ENCODE measurements at regions not wholly inside any gene's neighbourhood (a gene's known extent, or its start where the extent isn't known, plus 50 kb on each side); places are given as distances from the start of the nearest gene placed in this dataset.

DNA sequence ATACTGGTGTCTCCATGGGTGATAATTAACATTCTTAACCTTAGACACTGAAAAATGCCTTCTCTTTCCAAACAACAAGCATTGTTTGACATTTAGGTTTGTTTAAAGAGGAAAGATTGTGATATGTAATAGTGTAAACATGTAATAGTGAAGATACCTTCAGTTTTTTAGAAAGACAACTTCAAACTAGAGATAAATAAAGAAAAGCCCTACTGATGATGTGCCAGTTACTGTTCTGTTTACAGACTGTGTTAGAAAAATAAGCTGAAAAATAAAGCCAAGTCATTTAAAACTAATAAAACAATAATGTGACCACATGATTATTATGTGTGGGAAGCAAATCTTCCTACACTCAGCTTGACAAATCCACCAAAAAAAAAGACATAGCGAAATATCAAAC lies 2035.3 kb upstream of the TENM3 start:
- no peak for DNase-seq

DNA sequence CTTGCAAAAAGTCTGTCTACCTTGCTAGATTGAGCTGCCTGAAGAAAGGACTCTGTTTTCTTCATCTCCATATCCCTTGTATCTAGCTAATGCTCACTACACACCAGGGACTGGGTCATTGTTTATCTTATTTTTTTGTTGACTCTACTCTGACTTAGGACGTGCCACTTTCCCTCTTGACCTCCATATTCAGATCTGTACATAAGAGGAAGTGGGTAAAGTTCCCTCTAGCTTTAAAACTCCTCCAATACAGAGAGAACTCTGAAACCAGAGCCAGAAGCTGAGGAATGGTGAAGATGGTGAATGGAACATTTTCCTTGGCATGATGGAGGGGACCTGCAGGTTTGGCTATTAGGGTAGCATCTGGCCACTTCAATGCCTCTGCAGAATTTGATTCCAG lies 2026.1 kb upstream of the TENM3 start:
- DNase-seq: no peak

DNA sequence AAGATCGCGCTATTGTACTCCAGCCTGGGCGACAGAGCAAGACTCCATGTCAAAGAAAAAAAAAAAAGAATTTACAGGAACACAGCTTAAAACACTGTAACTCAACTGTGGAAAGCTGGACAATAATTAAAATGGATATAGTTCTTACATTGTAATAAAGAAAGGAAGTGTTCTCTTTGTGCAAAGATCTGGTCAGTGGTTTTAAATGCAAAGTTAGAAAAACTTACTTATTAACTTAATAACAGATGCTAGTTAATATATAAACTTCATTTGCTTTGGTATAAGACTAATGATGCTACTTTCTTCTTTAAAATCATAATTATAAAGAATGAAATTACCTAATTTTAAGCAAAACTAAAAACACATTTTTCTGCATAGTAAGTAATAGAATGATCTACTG lies 2024.1 kb upstream of the TENM3 start:
- DNase-seq: no peak

- no peak for DNase-seq
Measured at GRCh38 chr4:180225977-180226376, 2017.2 kb upstream of the TENM3 start.

- no peak for DNase-seq
Measured at GRCh38 chr4:180234730-180235129, 2008.5 kb upstream of the TENM3 start.

GRCh38 chr4:180240670-180241069 lies 2002.5 kb upstream of the TENM3 start:
- no peak for DNase-seq

DNA sequence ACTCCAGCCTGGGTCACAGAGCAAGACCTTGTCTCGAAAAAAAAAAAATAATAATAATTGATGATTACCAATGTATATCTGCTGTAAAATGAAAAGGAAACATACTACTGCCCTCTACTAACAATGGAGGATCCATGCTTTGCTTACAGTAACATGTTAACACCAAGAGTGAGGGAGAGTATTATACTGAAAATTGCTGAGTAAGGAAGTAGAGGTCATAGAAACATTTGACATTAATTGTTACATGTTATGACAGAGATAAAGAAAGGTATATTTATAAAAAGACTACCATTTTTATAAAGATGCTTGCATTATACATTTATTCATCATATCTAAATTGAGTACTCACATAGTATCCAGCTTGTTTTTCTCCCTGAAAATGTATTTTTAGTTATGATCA lies 1989.8 kb upstream of the TENM3 start:
- DNase-seq: no peak

DNA sequence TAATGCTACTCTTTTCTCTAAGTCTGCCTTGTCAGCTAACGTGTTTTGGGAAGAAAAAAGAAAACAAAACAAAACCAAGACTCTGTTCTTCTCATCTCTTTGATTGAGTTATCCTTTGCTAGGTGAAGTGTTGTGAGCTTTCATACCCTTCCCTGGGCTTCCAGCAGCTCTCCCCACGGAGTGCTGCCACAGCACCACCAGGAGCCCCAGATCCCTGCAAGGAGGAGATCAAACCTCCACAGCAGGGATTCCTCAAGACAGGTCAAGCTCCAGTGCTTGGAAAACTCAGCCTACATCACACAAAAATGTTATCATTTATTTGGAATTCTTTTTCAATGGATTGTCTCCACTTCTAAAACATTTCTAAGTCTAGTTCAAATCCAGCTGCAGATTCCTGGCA lies 1981.9 kb upstream of the TENM3 start:
- no peak for DNase-seq

- DNase-seq: no peak
Measured at GRCh38 chr4:180280076-180280475, 1963.1 kb upstream of the TENM3 start.

DNA sequence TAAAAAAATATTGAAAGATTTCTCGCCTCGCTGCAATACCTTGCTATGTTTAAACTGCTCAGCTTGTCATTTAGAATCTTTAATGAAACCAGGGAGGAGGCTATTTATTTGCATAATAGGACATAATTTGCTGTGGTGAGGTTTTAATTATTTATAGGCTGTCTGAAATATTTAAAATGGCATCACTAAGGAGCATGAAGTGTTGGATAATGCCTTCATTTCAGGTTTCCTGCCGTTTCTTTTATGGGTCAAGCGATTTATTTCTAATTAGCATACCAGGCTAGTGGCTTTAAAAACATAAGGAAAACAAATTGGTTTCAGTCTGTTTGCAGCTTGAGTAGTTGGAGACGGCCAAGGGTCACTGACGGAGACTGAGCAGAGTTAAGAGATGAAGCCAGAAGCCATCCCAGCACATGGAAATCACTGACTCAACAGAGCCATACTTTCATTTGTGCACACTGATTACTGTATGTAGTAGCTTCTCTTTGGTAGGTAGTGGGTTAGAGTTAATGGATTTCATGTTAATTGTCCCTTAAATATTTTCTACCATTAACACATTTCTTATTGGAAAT lies 1962.4 kb upstream of the TENM3 start:
- no peak for DNase-seq

- DNase-seq: no peak
Measured at GRCh38 chr4:180281724-180282123, 1961.5 kb upstream of the TENM3 start.

GRCh38 chr4:180284267-180284666 lies 1958.9 kb upstream of the TENM3 start:
- DNase-seq: no peak

GRCh38 chr4:180285796-180286195 lies 1957.4 kb upstream of the TENM3 start:
- no peak for DNase-seq

DNA sequence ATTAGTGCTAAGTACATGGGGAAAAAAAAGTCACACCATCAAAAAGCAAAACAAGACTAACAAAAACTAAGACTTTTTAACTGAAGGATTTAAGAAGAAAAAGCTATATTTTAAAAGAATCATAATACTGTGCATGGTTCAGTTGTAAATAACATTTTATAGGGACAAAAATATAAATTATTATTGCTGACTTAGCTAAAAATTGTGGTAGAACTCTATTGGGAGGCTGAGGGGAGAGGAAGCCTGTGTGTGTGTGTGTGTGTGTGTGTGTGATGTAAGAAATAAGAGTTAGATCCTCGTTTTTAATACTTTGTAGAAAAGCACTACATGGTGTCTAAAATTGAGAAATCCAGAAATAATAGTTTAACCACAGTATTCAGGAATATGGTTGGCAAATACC lies 1950.9 kb upstream of the TENM3 start:
- no peak for DNase-seq

- DNase-seq: no peak
Measured at GRCh38 chr4:180296036-180296599, 1947.1 kb upstream of the TENM3 start.

DNA sequence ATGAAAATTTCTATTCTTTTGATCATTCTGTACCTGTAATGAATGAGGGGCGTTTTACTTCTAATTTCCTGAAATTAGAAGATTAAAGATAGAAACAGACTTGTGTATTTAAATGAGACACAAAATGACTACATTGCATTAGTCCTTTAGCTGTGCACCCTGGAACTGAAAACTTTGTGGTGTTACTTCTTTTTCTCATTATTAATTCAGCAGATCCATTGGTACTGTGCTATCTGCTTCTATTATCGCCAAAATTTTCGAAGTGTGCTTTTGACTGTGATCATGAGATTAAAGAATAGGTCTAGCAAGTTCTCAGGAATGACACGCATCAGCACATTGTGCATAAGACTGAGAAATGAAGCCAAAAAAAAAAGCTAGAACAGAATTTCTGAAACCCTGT lies 1938.9 kb upstream of the TENM3 start:
- DNase-seq: no peak

GRCh38 chr4:180310616-180311015 lies 1932.6 kb upstream of the TENM3 start:
- DNase-seq: no peak

DNA sequence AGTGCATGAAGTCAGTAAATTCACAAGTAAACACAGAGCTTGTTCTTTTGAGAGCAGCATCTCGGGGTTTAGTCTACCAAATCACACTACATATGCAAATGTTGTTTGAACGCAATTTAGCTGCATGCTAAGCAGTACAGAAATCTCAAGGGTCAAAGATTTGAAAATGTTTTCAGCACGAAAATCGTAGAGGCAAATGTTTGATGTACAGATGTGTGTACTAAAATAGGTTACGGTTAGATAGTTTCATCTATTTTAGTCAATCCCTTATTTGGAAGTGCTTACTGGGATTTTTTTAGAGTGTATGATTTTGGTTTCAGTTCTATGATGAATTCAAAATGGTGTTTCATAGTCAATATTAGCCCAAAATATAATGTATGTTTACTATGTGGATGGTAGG lies 1928.2 kb upstream of the TENM3 start:
- DNase-seq: no peak

- no peak for DNase-seq
Measured at GRCh38 chr4:180330521-180330920, 1912.7 kb upstream of the TENM3 start.

DNA sequence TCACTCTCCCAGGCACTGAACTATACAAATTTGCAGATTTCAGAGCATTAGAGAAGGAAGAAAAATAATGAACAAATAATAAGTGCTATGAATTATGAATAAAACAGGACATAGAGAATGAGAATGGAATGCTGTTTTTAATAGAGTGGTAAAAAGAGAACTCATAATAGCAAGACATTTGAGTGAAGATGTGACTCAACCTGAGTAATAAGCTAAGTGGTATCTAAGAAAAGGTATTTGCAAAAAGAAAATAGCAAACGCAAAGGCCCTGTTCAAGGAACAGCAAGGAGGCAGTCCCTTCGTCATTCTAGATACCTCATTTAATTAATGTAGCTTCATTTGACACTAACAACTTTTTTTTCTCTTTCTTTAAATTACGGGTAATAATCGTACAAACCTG lies 1910.0 kb upstream of the TENM3 start:
- no peak for DNase-seq

DNA sequence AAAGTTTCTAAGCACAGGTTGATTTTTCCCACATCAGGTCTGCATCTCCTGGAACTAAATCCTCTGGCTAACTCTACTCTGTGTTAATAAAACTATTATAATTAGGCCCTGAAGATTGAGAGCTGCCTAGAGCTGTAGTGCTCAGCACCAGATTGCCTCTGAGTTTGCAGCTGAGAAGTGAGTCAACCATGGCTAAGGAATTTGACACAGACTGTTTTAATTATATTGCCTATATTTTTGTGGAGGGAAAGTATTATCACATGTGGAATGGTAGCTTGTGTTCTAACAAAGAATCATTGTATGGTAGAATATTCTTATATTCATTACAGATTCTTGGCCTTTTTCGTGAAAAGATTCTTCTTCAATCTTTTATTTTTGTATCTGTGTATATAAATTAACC lies 1907.6 kb upstream of the TENM3 start:
- no peak for DNase-seq

- no peak for DNase-seq
Measured at GRCh38 chr4:180336494-180337090, 1906.6 kb upstream of the TENM3 start.

GRCh38 chr4:180341926-180342325 lies 1901.3 kb upstream of the TENM3 start:
- DNase-seq: no peak

DNA sequence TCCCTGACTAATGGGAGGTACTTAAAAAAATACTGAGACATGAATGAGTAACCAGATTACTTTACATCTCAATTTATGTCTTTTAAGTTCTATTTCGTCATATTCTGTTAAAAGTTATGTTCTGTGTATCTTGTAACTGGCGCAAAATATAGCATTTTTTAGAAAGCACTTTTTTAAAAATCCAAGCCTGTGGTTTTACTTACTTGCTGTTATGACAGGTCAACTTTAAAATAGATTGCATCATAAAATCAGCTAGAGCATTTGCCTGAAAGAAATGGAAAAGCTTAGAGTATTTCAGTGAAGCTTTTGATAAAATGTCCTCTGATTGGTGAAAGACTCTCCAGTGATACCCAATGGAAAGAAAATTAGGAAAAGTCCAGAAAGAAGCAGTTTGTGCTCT lies 1892.3 kb upstream of the TENM3 start:
- no peak for DNase-seq

DNA sequence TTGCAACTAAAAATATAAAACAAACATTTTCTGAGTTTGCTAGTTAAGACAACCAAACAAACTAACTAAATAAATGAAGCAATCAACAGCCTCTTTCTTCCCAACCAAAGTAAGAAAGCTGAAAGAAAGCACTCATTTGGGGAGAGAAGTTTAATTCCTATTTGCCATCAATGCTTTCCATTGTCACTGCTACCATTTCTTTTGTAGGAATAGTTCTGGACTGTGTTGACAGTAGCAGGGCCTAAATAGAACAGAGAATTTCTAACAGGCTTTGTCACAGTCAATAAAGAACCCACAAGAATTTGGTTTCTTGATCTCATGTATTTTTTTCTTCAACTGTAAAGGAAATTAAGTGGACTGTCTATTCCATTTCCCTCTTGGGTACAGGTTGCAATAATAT lies 1886.4 kb upstream of the TENM3 start:
- DNase-seq: no peak
